HG02885 (cell line): ENCODE measurements at regions not wholly inside any gene's neighbourhood (a gene's known extent, or its start where the extent isn't known, plus 50 kb on each side); places are given as distances from the start of the nearest gene placed in this dataset.
"Not testable (repeated sequence)": the region's sequence is repeated elsewhere in the genome, so short reads cannot be mapped to it uniquely, and the experiment has no call there.

ENCODE experiments used
- ATAC-seq: cut with Tn5 transposase; IDR thresholded peaks from one replicate; pipeline ENCODE4 v1.9.1; 2021; ENCODE audit warnings: mild to moderate bottlenecking; ENCODE audit not compliant: unreplicated experiment, poor library complexity

GRCh38 chr1:71345491-71345890 is 264.7 kb upstream of the ZRANB2 start:
- no peak for ATAC-seq

GRCh38 chr1:71343686-71344416 is 263.0 kb upstream of the ZRANB2 start:
- ATAC-seq = no peak

- ATAC-seq = no peak
These were observed 258.4 kb upstream of the ZRANB2 start for GRCh38 chr1:71339238-71339637.

- no peak for ATAC-seq
These were observed 250.2 kb upstream of the ZRANB2 start for GRCh38 chr1:71330991-71331390.

- ATAC-seq = no peak
These were observed 243.9 kb upstream of the ZRANB2 start for GRCh38 chr1:71324671-71325267.

GRCh38 chr1:71312545-71312944 is 231.7 kb upstream of the ZRANB2 start:
- no peak for ATAC-seq

- ATAC-seq = no peak
These were observed 230.5 kb upstream of the ZRANB2 start for GRCh38 chr1:71311376-71311775.

- ATAC-seq = peak; percentile 57
These were observed 226.6 kb upstream of the ZRANB2 start for GRCh38 chr1:71307451-71307850.

GRCh38 chr1:71304125-71304524 is 223.3 kb upstream of the ZRANB2 start:
- ATAC-seq = no peak

- ATAC-seq = no peak
These were observed 222.8 kb upstream of the ZRANB2 start for GRCh38 chr1:71303617-71304041.

- no peak for ATAC-seq
These were observed 217.8 kb upstream of the ZRANB2 start for GRCh38 chr1:71298633-71299032.

- no peak for ATAC-seq
These were observed 215.8 kb upstream of the ZRANB2 start for GRCh38 chr1:71296551-71297134.

- ATAC-seq = no peak
These were observed 214.5 kb upstream of the ZRANB2 start for GRCh38 chr1:71295350-71295749.

GRCh38 chr1:71294178-71294577 is 213.3 kb upstream of the ZRANB2 start:
- ATAC-seq = no peak

GRCh38 chr1:71292203-71292602 is 211.4 kb upstream of the ZRANB2 start:
- no peak for ATAC-seq

GRCh38 chr1:71290506-71291237 is 209.8 kb upstream of the ZRANB2 start:
- ATAC-seq = not testable (repeated sequence)

GRCh38 chr1:71285529-71285928 is 204.7 kb upstream of the ZRANB2 start:
- no peak for ATAC-seq

- no peak for ATAC-seq
These were observed 195.6 kb upstream of the ZRANB2 start for GRCh38 chr1:71276466-71276865.

GRCh38 chr1:71273334-71273733 is 192.5 kb upstream of the ZRANB2 start:
- ATAC-seq = no peak

- ATAC-seq = no peak
These were observed 189.6 kb upstream of the ZRANB2 start for GRCh38 chr1:71270394-71270915.

GRCh38 chr1:71269818-71270217 is 189.0 kb upstream of the ZRANB2 start:
- ATAC-seq = no peak
